ENCODE measurements at regions not wholly inside any gene's neighbourhood (a gene's known extent, or its start where the extent isn't known, plus 50 kb on each side); places are given as distances from the start of the nearest gene placed in this dataset.

GRCh38 chr2:89823556-89823955, 1132.1 kb downstream of the RPIA start:
- TF ChIP-seq, protein P1, sequence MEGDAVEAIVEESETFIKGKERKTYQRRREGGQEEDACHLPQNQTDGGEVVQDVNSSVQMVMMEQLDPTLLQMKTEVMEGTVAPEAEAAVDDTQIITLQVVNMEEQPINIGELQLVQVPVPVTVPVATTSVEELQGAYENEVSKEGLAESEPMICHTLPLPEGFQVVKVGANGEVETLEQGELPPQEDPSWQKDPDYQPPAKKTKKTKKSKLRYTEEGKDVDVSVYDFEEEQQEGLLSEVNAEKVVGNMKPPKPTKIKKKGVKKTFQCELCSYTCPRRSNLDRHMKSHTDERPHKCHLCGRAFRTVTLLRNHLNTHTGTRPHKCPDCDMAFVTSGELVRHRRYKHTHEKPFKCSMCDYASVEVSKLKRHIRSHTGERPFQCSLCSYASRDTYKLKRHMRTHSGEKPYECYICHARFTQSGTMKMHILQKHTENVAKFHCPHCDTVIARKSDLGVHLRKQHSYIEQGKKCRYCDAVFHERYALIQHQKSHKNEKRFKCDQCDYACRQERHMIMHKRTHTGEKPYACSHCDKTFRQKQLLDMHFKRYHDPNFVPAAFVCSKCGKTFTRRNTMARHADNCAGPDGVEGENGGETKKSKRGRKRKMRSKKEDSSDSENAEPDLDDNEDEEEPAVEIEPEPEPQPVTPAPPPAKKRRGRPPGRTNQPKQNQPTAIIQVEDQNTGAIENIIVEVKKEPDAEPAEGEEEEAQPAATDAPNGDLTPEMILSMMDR (IDR thresholded peaks at IDR 0.05): no peak
- no peak for TF ChIP-seq POLR2A (IDR thresholded peaks at IDR 0.05)

All from adrenal gland (tissue), 5 donors.